Trophoblast cell (in vitro differentiated cells and primary cell): ENCODE measurements at regions not wholly inside any gene's neighbourhood (a gene's known extent, or its start where the extent isn't known, plus 50 kb on each side); places are given as distances from the start of the nearest gene placed in this dataset.

ENCODE experiments used
- DNase-seq, 2 donors: peaks; one replicate each; pipeline ENCODE4 v3.0.0-alpha.2; 2016
- H2AFZ ChIP-seq: 2 replicates; pipeline ENCODE4 v1.6.1; 2013; ENCODE audit warnings: low read length, moderate library complexity, mild to moderate bottlenecking; ENCODE audit not compliant: insufficient read depth, poor library complexity
- H2AK5ac ChIP-seq: 2 replicates; pipeline ENCODE4 v1.6.1; 2013; ENCODE audit warnings: mild to moderate bottlenecking, low read length
- H2BK120ac ChIP-seq: 2 replicates; pipeline ENCODE4 v1.6.1; 2013; ENCODE audit warnings: low read length, mild to moderate bottlenecking, moderate library complexity; ENCODE audit not compliant: insufficient read depth, poor library complexity
- H2BK12ac ChIP-seq: 2 replicates; pipeline ENCODE4 v1.6.1; 2013; ENCODE audit warnings: mild to moderate bottlenecking, low read length, moderate library complexity
- H2BK5ac ChIP-seq: 2 replicates; pipeline ENCODE4 v1.6.1; 2013; ENCODE audit warnings: low read length, low read depth, moderate library complexity, mild to moderate bottlenecking; ENCODE audit not compliant: poor library complexity
- H3K14ac ChIP-seq: 2 replicates; pipeline ENCODE4 v1.6.1; 2013; ENCODE audit warnings: mild to moderate bottlenecking, low read length
- H3K18ac ChIP-seq: 2 replicates; pipeline ENCODE4 v1.6.1; 2013; ENCODE audit warnings: mild to moderate bottlenecking, low read length
- H3K23ac ChIP-seq: 2 replicates; pipeline ENCODE4 v1.6.1; 2013; ENCODE audit warnings: low read length
- H3K27ac ChIP-seq: 2 replicates; pipeline ENCODE4 v1.5.1; 2013; ENCODE audit warnings: low read depth, mild to moderate bottlenecking, inconsistent platforms, low read length, moderate library complexity
- H3K27me3 ChIP-seq: 2 replicates; pipeline ENCODE4 v1.6.1; 2013; ENCODE audit warnings: inconsistent platforms, mild to moderate bottlenecking, low read length, moderate library complexity; ENCODE audit not compliant: insufficient read depth
- H3K36me3 ChIP-seq, 2 experiments: 1 replicate in 1 of 2; 2 replicates in 1 of 2; pipeline ENCODE4 v1.6.1; 2013; ENCODE audit warnings: low read length in 2 of 2, mild to moderate bottlenecking in 2 of 2, moderate library complexity in 1 of 2; ENCODE audit not compliant: insufficient read depth in 2 of 2, control insufficient read depth in 1 of 2
- H3K4ac ChIP-seq: 2 replicates; pipeline ENCODE4 v1.6.1; 2013; ENCODE audit warnings: low read depth, mild to moderate bottlenecking, low read length, moderate library complexity
- H3K4me1 ChIP-seq, 2 experiments: 1 replicate in 1 of 2; 2 replicates in 1 of 2; pipeline ENCODE4 v1.6.1; 2013; ENCODE audit warnings: low read length in 2 of 2, mild to moderate bottlenecking in 2 of 2, moderate library complexity in 1 of 2; ENCODE audit not compliant: insufficient read depth in 2 of 2, control insufficient read depth in 1 of 2
- H3K4me2 ChIP-seq: 2 replicates; pipeline ENCODE4 v1.6.1; 2013; ENCODE audit warnings: inconsistent platforms, mild to moderate bottlenecking, low read length, moderate library complexity
- H3K4me3 ChIP-seq: 2 replicates; pipeline ENCODE4 v1.5.1; 2013; ENCODE audit warnings: mild to moderate bottlenecking, low read depth, low read length, inconsistent platforms
- H3K79me1 ChIP-seq: one replicate; pipeline ENCODE4 v1.6.1; 2013; ENCODE audit warnings: low read length
- H3K79me2 ChIP-seq: 2 replicates; pipeline ENCODE4 v1.6.1; 2013; ENCODE audit warnings: low read length, mild to moderate bottlenecking; ENCODE audit not compliant: control insufficient read depth, insufficient read depth, poor library complexity
- H3K9ac ChIP-seq: 2 replicates; pipeline ENCODE4 v1.6.1; 2013; ENCODE audit warnings: mild to moderate bottlenecking, low read length
- H3K9me3 ChIP-seq: 2 replicates; pipeline ENCODE4 v1.6.1; 2013; ENCODE audit warnings: low read depth, mild to moderate bottlenecking, control low read depth, inconsistent platforms, low read length; ENCODE audit not compliant: insufficient read depth
- H4K12ac ChIP-seq: 2 replicates; pipeline ENCODE4 v1.6.1; 2013; ENCODE audit warnings: low read depth, mild to moderate bottlenecking, low read length, moderate library complexity
- H4K8ac ChIP-seq: 2 replicates; pipeline ENCODE4 v1.6.1; 2013; ENCODE audit warnings: low read depth, mild to moderate bottlenecking, low read length, moderate library complexity
- H4K91ac ChIP-seq: one replicate; pipeline ENCODE4 v1.6.1; 2013; ENCODE audit warnings: low read depth, mild to moderate bottlenecking, low read length, moderate library complexity
- WGBS: extraction: QIAGEN DNeasy Blood & Tissue Kit; methylation state at CpG from one replicate; pipeline ENCODE4 v1.1.7; 2013; ENCODE audit warnings: missing lambda C conversion rate; ENCODE audit not compliant: insufficient read length, insufficient coverage; ENCODE audit errors: extremely low coverage; 5-methylcytosine and 5-hydroxymethylcytosine counted together

DNA sequence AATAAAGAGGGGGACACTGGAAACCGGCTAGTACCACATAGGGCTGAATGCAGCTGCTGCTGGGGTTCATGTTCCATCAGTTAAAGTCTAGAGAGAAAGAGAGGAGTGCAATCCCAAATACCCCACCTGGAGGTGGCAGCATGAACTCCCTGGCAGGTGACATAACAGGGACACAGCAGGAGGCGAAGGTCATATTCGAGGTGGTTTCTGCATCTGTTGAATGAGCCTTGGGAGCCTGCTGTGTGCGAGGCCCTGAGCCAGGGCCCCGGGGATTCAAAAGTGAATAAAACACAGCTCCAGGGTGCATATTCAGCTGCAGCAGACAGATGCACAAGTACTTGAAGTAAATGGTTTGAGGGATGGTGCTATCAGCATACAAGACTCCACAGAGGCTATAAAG, 456.8 kb downstream of the SETD4 start:
- DNase-seq: no peak
- H3K27ac ChIP-seq: no peak overlapping the region
- H3K4me1 ChIP-seq: no peaks in the 10 kb centered on the region
- no peak overlapping the region for H3K4me3 ChIP-seq
- no peak overlapping the region for H2AK5ac ChIP-seq
- H3K4me2 ChIP-seq: no peak overlapping the region
- H3K14ac ChIP-seq: no peak overlapping the region
- H2AFZ ChIP-seq: no peak overlapping the region
- H3K4ac ChIP-seq: no peak overlapping the region
- no peak overlapping the region for H2BK5ac ChIP-seq
- no peak overlapping the region for H3K9ac ChIP-seq
- no peak overlapping the region for H2BK12ac ChIP-seq
- no peaks in the 10 kb centered on the region for H3K27me3 ChIP-seq
- no CpG with 5 or more reads among the region's 5 CpGs for WGBS
- no peak overlapping the region for H4K91ac ChIP-seq
- no peak overlapping the region for H4K8ac ChIP-seq
- H3K79me2 ChIP-seq: no peaks in the 10 kb centered on the region
- H3K36me3 ChIP-seq: no peaks in the 10 kb centered on the region
- no peak overlapping the region for H2BK120ac ChIP-seq
- no peak overlapping the region for H4K12ac ChIP-seq
- no peak overlapping the region for H3K23ac ChIP-seq
- H3K9me3 ChIP-seq: no peaks in the 10 kb centered on the region
- no peaks in the 10 kb centered on the region for H3K79me1 ChIP-seq
- H3K18ac ChIP-seq: no peak overlapping the region

DNA sequence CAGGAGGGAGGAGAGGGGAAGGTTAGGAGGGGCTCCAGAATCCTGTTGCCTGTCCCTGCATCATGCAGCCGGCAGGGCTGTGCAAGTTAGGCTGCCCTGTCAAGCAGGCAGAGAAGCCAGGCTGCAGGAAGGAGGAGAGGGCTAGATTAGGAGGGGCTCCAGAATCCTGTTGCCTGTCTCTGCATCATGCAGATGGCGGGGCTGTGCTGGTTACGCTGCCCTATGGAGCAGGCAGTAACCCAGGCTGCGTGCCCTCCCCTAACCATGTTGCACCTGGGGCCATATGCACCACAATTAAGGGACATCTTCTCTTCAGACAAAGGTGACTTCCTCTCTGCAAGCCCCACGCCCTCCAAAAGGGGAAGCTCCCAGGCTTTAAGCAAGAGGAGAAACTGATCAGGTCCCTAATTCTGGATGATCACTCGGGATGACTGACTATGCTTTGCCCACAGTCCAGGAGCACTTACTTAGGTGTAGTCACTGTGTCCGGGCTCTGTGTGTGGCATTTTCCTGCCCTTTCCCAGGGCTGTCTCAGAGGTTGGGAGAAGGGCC, 457.4 kb downstream of the SETD4 start:
- no peak overlapping the region for H3K27ac ChIP-seq
- H3K4me3 ChIP-seq: no peak overlapping the region
- no peak overlapping the region for H3K14ac ChIP-seq
- no peaks in the 10 kb centered on the region for H3K9me3 ChIP-seq
- no peak overlapping the region for H3K4me2 ChIP-seq
- H2AFZ ChIP-seq: no peak overlapping the region
- H3K18ac ChIP-seq: no peak overlapping the region
- no peak for DNase-seq
- no peak overlapping the region for H2BK120ac ChIP-seq
- H2BK5ac ChIP-seq: no peak overlapping the region
- H3K23ac ChIP-seq: no peak overlapping the region
- H4K12ac ChIP-seq: no peak overlapping the region
- H3K79me2 ChIP-seq: no peaks in the 10 kb centered on the region
- H2AK5ac ChIP-seq: no peak overlapping the region
- no CpG with 5 or more reads among the region's 7 CpGs for WGBS
- H3K27me3 ChIP-seq: no peaks in the 10 kb centered on the region
- H2BK12ac ChIP-seq: no peak overlapping the region
- H4K91ac ChIP-seq: no peak overlapping the region
- H3K9ac ChIP-seq: no peak overlapping the region
- no peak overlapping the region for H3K4ac ChIP-seq
- H3K36me3 ChIP-seq: no peaks in the 10 kb centered on the region
- no peaks in the 10 kb centered on the region for H3K79me1 ChIP-seq
- H4K8ac ChIP-seq: no peak overlapping the region
- H3K4me1 ChIP-seq: no peaks in the 10 kb centered on the region

DNA sequence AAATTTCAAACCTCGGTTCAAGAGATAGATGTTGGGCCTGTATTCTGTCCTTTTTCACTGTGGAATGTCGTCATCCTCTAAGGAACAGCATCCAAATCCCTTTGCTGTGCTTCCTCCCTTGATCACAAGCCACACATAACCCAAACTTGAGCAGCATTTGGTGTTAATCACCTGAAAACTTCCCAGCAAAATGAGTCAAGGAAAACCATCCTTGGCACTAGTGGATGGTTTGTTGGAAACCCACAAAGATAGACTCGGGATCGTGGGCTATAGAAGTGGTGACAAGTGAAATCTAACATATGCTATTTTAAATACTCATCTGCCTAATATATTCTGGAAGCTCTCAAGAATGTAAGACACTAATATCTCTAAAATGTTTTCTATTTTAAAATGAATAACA, 459.1 kb downstream of the SETD4 start:
- no peak overlapping the region for H2BK120ac ChIP-seq
- no peak overlapping the region for H2BK12ac ChIP-seq
- no peak overlapping the region for H3K4me2 ChIP-seq
- no peak overlapping the region for H3K23ac ChIP-seq
- no peaks in the 10 kb centered on the region for H3K4me1 ChIP-seq
- no peak overlapping the region for H4K12ac ChIP-seq
- no peaks in the 10 kb centered on the region for H3K36me3 ChIP-seq
- no CpG with 5 or more reads among the region's 4 CpGs for WGBS
- H4K91ac ChIP-seq: no peak overlapping the region
- H3K4me3 ChIP-seq: no peak overlapping the region
- no peak for DNase-seq
- no peaks in the 10 kb centered on the region for H3K79me1 ChIP-seq
- no peak overlapping the region for H2BK5ac ChIP-seq
- no peak overlapping the region for H3K14ac ChIP-seq
- no peak overlapping the region for H3K9ac ChIP-seq
- H3K9me3 ChIP-seq: no peaks in the 10 kb centered on the region
- no peaks in the 10 kb centered on the region for H3K27me3 ChIP-seq
- H3K79me2 ChIP-seq: no peaks in the 10 kb centered on the region
- H3K27ac ChIP-seq: no peak overlapping the region
- no peak overlapping the region for H3K4ac ChIP-seq
- no peak overlapping the region for H2AK5ac ChIP-seq
- no peak overlapping the region for H3K18ac ChIP-seq
- H2AFZ ChIP-seq: no peak overlapping the region
- H4K8ac ChIP-seq: no peak overlapping the region

DNA sequence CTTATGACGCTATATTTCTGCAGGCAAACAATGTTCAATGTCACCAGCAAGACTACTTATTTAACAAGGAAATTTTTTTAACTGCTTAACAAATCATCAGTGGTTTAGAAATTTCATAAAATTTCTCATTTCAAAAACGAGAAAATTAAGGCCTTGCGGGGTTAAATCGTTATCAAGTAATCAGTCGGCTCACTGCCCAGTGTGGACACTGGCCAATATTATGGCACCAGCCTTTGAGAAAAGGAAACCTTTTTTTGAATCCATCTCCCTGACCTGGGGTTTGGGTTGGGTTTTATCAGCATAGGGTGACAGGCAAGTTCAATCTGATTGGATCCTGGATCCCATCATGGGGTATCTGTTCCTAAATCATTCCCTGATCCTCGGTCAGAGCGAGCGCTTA, 461.2 kb downstream of the SETD4 start:
- Histone ChIP-seq H3K9ac (no peak overlapping the region), H3K27ac (no peak overlapping the region), H2BK120ac (no peak overlapping the region), H2BK12ac (no peak overlapping the region), H2AK5ac (no peak overlapping the region), H3K4ac (no peak overlapping the region), H3K4me1 (no peaks in the 10 kb centered on the region), H3K18ac (no peak overlapping the region), H3K4me2 (no peak overlapping the region), H3K23ac (no peak overlapping the region), H4K8ac (no peak overlapping the region), H3K14ac (no peak overlapping the region), H4K91ac (no peak overlapping the region), H3K9me3 (no peaks in the 10 kb centered on the region), H3K36me3 (no peaks in the 10 kb centered on the region), H3K79me1 (no peaks in the 10 kb centered on the region), H3K27me3 (no peaks in the 10 kb centered on the region), H2AFZ (no peak overlapping the region), H2BK5ac (no peak overlapping the region), H3K79me2 (no peaks in the 10 kb centered on the region), H4K12ac (no peak overlapping the region), H3K4me3 (no peak overlapping the region)
- DNase-seq: no peak
- no CpG with 5 or more reads among the region's 8 CpGs for WGBS
